ENCODE measurements at regions not wholly inside any gene's neighbourhood (a gene's known extent, or its start where the extent isn't known, plus 50 kb on each side); places are given as distances from the start of the nearest gene placed in this dataset.

DNA sequence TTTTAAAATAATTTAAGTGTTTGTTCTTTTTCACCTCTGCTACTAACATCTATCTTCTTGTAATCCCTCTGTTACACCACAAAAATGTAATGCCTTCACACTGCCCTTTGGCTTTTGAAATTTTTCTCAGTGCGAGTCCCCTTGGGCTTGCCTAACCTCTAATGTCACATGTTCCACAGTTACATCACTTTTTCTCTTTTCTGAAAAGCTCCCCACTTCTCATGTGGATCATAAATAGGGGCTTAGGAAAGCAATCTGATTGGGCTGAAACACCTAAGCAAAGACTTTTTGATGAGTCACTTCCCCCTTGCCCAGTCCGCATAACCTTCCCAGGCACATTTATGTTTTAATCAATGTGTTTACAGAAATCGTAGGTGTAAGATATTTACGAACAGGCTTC, 288.2 kb downstream of the IPMK start:
- Mint-ChIP-seq H3K27me3 (ENCODE audit: insufficient read depth, low read depth, poor library complexity) (no peaks in the 10 kb centered on the region), H3K4me1 (peaks cover 9% of the 10 kb centered on the region), H3K4me3 (no peak overlapping the region), H3K27ac (peak overlapping the region; percentile 73), H3K9me3 (peaks cover 4% of the 10 kb centered on the region; the same call in 1 of the 3 replicates), H3K36me3 (ENCODE audit: low read depth) (peaks cover 3% of the 10 kb centered on the region; the same call in 2 of the 3 replicates)
- Histone ChIP-seq H3K27ac (ENCODE audit: low read depth) (no peak overlapping the region), H2AFZ (peak overlapping the region; percentile 87), H3K36me3 (ENCODE audit: insufficient read depth) (no peaks in the 10 kb centered on the region), H3K79me2 (replicated peaks; ENCODE audit: insufficient read depth) (no peaks in the 10 kb centered on the region), H3K4me2 (no peak overlapping the region), H3K4me1 (ENCODE audit: insufficient read depth) (peaks cover 6% of the 10 kb centered on the region), H3K27me3 (ENCODE audit: insufficient read depth) (no peaks in the 10 kb centered on the region), H4K20me1 (replicated peaks; ENCODE audit: insufficient read depth) (no peaks in the 10 kb centered on the region), H3F3A (replicated peaks; ENCODE audit: low read depth) (no peaks in the 10 kb centered on the region), H3K4me3 (no peak overlapping the region), H3K9me2 (ENCODE audit: insufficient read depth) (no peaks in the 10 kb centered on the region; the same call in 1 of the 2 replicates)
- TF ChIP-seq EZH2phosphoT487 (IDR thresholded peaks at IDR 0.05; ENCODE audit: unreplicated experiment) (no peak), ZNF114 (CRISPR knock-in tag; IDR thresholded peaks at IDR 0.05) (no peak), CREB1 (CRISPR knock-in tag; IDR thresholded peaks at IDR 0.05; ENCODE audit: low read depth) (no peak), EZH2 (IDR thresholded peaks at IDR 0.05; ENCODE audit: low read depth, unreplicated experiment) (no peak), ZNF331 (CRISPR knock-in tag; IDR thresholded peaks at IDR 0.05; ENCODE audit: low read depth) (no peak), POLR2AphosphoS5 (IDR thresholded peaks at IDR 0.05; ENCODE audit: low read depth) (no peak), STAT1 (IDR thresholded peaks at IDR 0.05; ENCODE audit: unreplicated experiment) (no peak), JUNB (IDR thresholded peaks at IDR 0.05; ENCODE audit: unreplicated experiment) (no peak), NANOG (IDR thresholded peaks at IDR 0.05; ENCODE audit: borderline replicate concordance) (no peak)
- TF ChIP-seq, protein P1, sequence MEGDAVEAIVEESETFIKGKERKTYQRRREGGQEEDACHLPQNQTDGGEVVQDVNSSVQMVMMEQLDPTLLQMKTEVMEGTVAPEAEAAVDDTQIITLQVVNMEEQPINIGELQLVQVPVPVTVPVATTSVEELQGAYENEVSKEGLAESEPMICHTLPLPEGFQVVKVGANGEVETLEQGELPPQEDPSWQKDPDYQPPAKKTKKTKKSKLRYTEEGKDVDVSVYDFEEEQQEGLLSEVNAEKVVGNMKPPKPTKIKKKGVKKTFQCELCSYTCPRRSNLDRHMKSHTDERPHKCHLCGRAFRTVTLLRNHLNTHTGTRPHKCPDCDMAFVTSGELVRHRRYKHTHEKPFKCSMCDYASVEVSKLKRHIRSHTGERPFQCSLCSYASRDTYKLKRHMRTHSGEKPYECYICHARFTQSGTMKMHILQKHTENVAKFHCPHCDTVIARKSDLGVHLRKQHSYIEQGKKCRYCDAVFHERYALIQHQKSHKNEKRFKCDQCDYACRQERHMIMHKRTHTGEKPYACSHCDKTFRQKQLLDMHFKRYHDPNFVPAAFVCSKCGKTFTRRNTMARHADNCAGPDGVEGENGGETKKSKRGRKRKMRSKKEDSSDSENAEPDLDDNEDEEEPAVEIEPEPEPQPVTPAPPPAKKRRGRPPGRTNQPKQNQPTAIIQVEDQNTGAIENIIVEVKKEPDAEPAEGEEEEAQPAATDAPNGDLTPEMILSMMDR (conservative IDR thresholded peaks at IDR 0.05; ENCODE audit: low read depth in 2 of 2) = no peak
- TF ChIP-seq, protein P2, sequence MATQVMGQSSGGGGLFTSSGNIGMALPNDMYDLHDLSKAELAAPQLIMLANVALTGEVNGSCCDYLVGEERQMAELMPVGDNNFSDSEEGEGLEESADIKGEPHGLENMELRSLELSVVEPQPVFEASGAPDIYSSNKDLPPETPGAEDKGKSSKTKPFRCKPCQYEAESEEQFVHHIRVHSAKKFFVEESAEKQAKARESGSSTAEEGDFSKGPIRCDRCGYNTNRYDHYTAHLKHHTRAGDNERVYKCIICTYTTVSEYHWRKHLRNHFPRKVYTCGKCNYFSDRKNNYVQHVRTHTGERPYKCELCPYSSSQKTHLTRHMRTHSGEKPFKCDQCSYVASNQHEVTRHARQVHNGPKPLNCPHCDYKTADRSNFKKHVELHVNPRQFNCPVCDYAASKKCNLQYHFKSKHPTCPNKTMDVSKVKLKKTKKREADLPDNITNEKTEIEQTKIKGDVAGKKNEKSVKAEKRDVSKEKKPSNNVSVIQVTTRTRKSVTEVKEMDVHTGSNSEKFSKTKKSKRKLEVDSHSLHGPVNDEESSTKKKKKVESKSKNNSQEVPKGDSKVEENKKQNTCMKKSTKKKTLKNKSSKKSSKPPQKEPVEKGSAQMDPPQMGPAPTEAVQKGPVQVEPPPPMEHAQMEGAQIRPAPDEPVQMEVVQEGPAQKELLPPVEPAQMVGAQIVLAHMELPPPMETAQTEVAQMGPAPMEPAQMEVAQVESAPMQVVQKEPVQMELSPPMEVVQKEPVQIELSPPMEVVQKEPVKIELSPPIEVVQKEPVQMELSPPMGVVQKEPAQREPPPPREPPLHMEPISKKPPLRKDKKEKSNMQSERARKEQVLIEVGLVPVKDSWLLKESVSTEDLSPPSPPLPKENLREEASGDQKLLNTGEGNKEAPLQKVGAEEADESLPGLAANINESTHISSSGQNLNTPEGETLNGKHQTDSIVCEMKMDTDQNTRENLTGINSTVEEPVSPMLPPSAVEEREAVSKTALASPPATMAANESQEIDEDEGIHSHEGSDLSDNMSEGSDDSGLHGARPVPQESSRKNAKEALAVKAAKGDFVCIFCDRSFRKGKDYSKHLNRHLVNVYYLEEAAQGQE (IDR thresholded peaks at IDR 0.05; ENCODE audit: unreplicated experiment) = no peak
- TF ChIP-seq, protein P3, sequence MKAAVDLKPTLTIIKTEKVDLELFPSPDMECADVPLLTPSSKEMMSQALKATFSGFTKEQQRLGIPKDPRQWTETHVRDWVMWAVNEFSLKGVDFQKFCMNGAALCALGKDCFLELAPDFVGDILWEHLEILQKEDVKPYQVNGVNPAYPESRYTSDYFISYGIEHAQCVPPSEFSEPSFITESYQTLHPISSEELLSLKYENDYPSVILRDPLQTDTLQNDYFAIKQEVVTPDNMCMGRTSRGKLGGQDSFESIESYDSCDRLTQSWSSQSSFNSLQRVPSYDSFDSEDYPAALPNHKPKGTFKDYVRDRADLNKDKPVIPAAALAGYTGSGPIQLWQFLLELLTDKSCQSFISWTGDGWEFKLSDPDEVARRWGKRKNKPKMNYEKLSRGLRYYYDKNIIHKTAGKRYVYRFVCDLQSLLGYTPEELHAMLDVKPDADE (IDR thresholded peaks at IDR 0.05) = no peak
- TF ChIP-seq, protein P4, sequence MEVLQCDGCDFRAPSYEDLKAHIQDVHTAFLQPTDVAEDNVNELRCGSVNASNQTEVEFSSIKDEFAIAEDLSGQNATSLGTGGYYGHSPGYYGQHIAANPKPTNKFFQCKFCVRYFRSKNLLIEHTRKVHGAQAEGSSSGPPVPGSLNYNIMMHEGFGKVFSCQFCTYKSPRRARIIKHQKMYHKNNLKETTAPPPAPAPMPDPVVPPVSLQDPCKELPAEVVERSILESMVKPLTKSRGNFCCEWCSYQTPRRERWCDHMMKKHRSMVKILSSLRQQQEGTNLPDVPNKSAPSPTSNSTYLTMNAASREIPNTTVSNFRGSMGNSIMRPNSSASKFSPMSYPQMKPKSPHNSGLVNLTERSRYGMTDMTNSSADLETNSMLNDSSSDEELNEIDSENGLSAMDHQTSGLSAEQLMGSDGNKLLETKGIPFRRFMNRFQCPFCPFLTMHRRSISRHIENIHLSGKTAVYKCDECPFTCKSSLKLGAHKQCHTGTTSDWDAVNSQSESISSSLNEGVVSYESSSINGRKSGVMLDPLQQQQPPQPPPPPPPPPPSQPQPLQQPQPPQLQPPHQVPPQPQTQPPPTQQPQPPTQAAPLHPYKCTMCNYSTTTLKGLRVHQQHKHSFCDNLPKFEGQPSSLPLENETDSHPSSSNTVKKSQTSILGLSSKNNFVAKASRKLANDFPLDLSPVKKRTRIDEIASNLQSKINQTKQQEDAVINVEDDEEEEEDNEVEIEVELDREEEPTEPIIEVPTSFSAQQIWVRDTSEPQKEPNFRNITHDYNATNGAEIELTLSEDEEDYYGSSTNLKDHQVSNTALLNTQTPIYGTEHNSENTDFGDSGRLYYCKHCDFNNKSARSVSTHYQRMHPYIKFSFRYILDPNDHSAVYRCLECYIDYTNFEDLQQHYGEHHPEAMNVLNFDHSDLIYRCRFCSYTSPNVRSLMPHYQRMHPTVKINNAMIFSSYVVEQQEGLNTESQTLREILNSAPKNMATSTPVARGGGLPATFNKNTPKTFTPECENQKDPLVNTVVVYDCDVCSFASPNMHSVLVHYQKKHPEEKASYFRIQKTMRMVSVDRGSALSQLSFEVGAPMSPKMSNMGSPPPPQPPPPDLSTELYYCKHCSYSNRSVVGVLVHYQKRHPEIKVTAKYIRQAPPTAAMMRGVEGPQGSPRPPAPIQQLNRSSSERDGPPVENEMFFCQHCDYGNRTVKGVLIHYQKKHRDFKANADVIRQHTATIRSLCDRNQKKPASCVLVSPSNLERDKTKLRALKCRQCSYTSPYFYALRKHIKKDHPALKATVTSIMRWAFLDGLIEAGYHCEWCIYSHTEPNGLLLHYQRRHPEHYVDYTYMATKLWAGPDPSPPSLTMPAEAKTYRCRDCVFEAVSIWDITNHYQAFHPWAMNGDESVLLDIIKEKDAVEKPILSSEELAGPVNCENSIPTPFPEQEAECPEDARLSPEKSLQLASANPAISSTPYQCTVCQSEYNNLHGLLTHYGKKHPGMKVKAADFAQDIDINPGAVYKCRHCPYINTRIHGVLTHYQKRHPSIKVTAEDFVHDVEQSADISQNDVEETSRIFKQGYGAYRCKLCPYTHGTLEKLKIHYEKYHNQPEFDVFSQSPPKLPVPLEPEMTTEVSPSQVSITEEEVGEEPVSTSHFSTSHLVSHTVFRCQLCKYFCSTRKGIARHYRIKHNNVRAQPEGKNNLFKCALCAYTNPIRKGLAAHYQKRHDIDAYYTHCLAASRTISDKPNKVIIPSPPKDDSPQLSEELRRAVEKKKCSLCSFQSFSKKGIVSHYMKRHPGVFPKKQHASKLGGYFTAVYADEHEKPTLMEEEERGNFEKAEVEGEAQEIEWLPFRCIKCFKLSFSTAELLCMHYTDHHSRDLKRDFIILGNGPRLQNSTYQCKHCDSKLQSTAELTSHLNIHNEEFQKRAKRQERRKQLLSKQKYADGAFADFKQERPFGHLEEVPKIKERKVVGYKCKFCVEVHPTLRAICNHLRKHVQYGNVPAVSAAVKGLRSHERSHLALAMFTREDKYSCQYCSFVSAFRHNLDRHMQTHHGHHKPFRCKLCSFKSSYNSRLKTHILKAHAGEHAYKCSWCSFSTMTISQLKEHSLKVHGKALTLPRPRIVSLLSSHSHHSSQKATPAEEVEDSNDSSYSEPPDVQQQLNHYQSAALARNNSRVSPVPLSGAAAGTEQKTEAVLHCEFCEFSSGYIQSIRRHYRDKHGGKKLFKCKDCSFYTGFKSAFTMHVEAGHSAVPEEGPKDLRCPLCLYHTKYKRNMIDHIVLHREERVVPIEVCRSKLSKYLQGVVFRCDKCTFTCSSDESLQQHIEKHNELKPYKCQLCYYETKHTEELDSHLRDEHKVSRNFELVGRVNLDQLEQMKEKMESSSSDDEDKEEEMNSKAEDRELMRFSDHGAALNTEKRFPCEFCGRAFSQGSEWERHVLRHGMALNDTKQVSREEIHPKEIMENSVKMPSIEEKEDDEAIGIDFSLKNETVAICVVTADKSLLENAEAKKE (CRISPR knock-in tag; IDR thresholded peaks at IDR 0.05) = no peak
- DNase-seq (ENCODE audit: low spot score) (peak; percentile 2), ATAC-seq (no peak)
